GM20000 (cell line): ENCODE measurements at regions not wholly inside any gene's neighbourhood (a gene's known extent, or its start where the extent isn't known, plus 50 kb on each side); places are given as distances from the start of the nearest gene placed in this dataset.

ENCODE experiments used
- DNase-seq: peaks from one replicate; pipeline ENCODE4 v3.0.0; 2012; ENCODE audit warnings: low spot score
- TF ChIP-seq, protein P1 (sequence below): IDR thresholded peaks from 2 replicates; pipeline ENCODE4 v1.5.1; 2012; ENCODE audit warnings: mild to moderate bottlenecking, control low read depth; ENCODE audit errors: extremely low read depth, missing control alignments

DNA sequence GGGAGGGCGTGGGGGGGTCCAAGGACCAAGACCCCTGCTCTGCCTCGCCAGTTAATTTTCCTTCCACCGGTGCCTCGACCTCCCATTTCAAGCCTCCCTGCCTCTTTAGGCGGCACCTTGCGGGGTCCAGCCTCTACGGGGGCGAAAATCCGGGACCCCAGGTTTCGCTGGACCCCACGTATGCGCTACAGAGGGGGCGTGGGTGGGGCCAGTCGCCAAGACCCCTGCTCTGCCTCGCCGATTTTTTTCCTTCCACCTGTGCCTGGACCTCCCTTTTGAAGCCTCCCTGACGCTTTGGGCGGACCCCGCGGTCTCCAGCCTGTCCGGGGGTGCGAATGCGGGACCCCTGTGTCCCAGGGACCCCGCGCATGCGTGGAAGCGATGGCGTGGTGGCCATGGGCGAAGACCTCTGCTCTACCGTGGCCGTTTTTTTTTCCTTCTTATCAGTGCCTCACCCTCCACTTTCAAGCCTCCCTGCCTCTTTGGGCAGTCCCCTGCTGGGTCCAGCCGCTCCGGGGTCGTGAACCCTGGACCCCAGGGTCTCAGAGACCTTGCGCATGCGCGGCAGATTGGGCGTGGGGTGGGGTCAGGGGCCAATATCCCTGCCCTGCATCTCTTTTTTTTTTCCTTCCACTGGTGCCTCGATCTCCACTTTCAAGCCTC, 324.2 kb downstream of the ALG10 start:
- TF ChIP-seq, protein P1, sequence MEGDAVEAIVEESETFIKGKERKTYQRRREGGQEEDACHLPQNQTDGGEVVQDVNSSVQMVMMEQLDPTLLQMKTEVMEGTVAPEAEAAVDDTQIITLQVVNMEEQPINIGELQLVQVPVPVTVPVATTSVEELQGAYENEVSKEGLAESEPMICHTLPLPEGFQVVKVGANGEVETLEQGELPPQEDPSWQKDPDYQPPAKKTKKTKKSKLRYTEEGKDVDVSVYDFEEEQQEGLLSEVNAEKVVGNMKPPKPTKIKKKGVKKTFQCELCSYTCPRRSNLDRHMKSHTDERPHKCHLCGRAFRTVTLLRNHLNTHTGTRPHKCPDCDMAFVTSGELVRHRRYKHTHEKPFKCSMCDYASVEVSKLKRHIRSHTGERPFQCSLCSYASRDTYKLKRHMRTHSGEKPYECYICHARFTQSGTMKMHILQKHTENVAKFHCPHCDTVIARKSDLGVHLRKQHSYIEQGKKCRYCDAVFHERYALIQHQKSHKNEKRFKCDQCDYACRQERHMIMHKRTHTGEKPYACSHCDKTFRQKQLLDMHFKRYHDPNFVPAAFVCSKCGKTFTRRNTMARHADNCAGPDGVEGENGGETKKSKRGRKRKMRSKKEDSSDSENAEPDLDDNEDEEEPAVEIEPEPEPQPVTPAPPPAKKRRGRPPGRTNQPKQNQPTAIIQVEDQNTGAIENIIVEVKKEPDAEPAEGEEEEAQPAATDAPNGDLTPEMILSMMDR, result no peak
- no peak for DNase-seq

DNA sequence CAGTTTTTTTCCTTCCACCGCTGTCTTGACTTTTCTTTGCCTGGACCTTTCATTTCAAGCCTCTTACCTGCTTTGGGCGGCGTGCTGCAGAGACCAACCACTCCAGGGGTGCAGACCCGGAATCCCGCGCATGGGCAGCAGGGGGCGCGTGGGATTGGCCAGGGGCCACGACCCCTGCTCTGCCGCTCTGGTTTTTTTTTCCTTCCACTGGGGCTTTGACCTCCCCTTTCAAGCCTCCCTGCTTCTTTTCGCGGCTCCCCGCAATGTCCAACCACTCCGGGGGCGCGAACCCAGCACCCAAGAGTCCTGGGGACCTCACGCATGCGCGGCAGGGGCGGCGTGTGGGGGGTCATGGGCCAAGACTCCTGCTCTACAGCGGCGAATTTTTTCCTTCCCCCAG, 325.1 kb downstream of the ALG10 start:
- no peak for DNase-seq
- TF ChIP-seq, protein P1, result no peak

DNA sequence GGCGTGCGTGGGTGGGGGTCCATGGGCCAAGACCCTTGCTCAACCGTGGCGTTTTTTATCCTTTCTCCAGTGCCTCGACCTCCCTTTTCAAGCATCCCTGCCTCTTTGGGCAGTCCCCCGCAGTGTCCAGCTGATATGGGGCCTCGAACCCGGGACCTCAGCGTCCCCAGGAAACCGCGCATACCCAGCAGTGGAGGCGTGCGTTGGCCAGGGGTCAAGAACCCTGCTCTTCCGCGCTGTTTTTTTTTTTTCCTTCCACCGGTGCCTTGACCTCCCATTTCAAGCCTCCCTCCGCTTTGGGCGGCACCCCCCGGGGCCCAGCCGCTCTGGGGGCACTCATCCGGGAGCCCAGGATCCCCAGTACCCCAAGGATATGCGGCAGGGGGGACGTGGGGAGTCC, 325.8 kb downstream of the ALG10 start:
- TF ChIP-seq, protein P1, result no peak
- DNase-seq, result no peak

DNA sequence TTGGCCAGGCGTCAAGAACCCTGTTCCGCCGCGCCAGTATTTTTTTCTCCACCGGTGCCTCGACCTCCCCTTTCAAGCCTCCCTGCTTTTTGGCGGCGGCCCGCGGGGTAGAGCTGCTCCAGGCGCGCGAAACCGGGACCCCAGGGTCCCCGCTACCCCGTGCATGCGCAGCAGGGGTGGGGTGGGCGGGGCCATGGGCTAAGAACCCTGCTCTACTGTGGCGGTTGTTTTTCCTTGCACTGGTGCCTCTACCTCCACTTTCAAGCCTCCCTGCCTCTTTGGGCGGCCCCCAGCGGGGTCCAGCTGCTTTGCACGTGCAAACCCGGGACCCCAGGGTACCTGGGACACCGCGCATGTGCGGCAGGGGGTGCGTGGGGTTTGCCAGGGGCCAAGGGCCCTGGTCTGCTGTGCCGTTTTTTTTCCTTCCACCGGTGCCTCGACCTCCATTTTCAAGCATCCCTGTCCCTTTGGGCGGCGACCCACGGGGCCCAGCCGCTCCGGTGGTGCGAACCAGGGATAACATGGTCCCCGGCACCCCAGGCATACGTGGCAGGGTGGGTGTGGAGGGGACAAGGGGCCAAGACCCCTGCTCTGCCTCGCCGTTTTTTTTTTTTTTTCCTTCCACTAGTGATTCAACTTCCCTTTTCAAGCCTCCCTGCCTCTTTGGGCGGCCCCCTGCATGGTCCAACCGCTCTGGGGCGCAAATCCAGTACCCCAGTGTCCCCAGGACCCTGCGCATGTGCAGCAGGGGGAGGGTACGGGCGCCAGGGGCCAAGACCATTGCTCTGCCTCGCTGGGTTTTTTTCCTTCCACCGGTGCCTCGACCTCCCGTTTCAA, 326.8 kb downstream of the ALG10 start:
- TF ChIP-seq, protein P1, result no peak
- no peak for DNase-seq

DNA sequence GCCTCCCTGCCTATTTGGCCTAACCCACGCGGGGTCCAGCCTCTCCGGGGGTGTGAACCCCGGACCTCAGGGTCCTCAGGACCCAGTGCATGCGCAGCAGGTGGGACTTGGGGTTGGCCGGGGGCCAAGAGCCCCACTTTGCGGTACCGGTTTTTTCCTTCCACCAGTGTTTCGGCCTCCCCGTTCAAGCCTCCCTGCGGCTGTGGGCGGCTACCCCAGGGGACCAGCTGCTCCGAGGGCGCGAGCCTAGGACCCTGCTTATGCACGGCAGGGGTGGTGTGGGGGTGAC, 327.3 kb downstream of the ALG10 start:
- no peak for DNase-seq
- TF ChIP-seq, protein P1, result no peak

DNA sequence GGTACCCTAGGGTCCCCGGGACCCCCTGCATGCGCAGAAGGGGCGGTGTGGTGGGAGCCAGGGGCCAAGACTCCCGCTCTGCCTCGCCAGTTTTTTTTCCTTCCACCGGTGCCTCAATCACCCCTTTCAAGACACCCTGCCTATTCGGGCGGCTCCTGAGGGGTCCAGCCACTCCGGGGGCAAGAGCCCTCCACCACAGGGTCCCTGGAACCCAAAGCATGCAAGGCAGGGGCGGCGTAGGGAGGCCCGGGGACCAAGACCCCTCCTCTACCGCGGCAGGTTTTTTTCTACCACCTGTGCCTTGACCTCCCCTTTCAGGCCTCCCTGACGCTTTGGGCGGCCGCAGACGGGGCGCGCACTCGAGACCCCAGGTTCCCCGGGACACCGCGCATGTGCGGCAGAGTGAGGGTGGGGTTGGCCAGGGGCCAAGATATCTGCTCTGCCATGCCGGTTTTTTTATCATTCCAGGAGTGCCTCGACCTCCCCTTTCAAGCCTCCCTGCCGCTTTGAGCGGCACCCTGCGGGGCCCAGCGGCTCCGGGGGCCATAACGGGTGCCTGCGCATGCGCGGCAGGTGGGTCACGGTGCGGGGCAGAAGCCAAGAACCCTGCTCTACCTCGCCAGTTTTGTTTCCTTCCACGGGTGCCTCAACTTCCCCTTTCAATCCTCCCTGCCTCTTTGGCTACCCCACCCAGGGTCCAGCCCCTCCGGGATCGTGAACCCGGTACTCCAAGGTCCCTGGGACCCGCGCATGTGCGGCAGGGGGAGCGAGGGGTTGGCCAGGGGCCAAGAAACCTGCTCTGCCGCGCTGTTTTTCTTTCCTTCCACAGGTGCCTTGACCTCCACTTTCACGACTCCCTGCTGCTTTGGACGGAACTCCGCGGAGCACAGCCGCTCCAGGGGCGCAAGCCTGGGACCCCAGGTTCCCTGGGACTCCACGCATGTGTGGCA, 328.1 kb downstream of the ALG10 start:
- DNase-seq, result no peak
- TF ChIP-seq, protein P1, result no peak

DNA sequence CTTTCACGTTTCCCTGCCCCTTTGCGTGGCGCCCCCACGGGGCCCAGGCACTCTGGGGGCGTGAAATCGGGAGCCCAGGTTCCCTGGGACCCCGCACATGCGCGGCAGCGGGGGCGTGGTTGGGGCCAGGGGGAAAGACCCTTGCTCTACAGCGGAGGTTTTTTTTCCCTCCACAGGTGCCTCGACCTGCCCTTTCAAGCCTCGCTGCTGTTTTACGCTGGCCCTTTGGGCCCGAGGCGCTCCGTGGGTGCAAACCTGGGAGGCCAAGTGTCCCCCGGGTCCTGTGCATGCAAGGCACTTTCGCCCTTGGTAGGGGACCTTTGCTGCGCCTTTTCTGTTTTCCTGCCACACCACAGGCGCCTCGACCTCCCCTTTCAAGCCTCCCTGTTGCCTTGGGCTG, 329.8 kb downstream of the ALG10 start:
- TF ChIP-seq, protein P1, result no peak

More for the DNA sequence above, 329.8 kb downstream of the ALG10 start:
- no peak for DNase-seq
